Stomach (tissue), 4 donors: ENCODE measurements at regions not wholly inside any gene's neighbourhood (a gene's known extent, or its start where the extent isn't known, plus 50 kb on each side); places are given as distances from the start of the nearest gene placed in this dataset.

Experiments used
- CTCF ChIP-seq, 7 experiments: fragments of 450-650 bp in 4 of 7; fragments of 200-600 bp in 3 of 7; sonication (generic) in 3 of 7; IDR thresholded peaks; one replicate each; pipeline ENCODE4 v1.5.1; 2016 to 2019; ENCODE audit warnings: antibody characterized with exemption in 7 of 7, control low read depth in 2 of 7, mild to moderate bottlenecking in 1 of 7
- POLR2A ChIP-seq, 4 donors: fragments of 450-650 bp; IDR thresholded peaks; one replicate each; pipeline ENCODE4 v1.6.1; 2016; ENCODE audit warnings: antibody characterized with exemption in 4 of 4, control low read depth in 2 of 4, mild to moderate bottlenecking in 1 of 4, moderate library complexity in 1 of 4

GRCh38 chr7:149379625-149380024 lies 81.2 kb downstream of the ZNF777 start:
- no peak for TF ChIP-seq CTCF (IDR thresholded peaks at IDR 0.05)
- TF ChIP-seq POLR2A (IDR thresholded peaks at IDR 0.05) = no peak
